Astrocyte (in vitro differentiated cells and primary cell): ENCODE measurements at regions not wholly inside any gene's neighbourhood (a gene's known extent, or its start where the extent isn't known, plus 50 kb on each side); places are given as distances from the start of the nearest gene placed in this dataset.

Source experiments
- CTCF ChIP-seq: IDR thresholded peaks from 2 replicates; pipeline ENCODE4 v1.5.1; 2011; ENCODE audit warnings: low read depth, mild to moderate bottlenecking, inconsistent platforms, low read length, moderate library complexity; ENCODE audit not compliant: insufficient read depth
- EZH2 ChIP-seq: IDR thresholded peaks from 2 replicates; pipeline ENCODE4 v1.6.1; 2012; ENCODE audit warnings: mild to moderate bottlenecking, low read length, inconsistent platforms; ENCODE audit not compliant: insufficient read depth

GRCh38 chr5:71811779-71812178 lies 92.7 kb downstream of the CARTPT start:
- TF ChIP-seq CTCF (no peak), EZH2 (no peak)
